HepG2 (cell line): ENCODE measurements at regions not wholly inside any gene's neighbourhood (a gene's known extent, or its start where the extent isn't known, plus 50 kb on each side); places are given as distances from the start of the nearest gene placed in this dataset.

Experiments
- GABPA ChIP-seq, 2 experiments: IDR thresholded peaks; 2 replicates each; pipeline ENCODE4 v1.6.1; 2011 to 2016; ENCODE audit warnings: low read depth in 2 of 2, low read length in 1 of 2, missing biosample characterization in 1 of 2, missing genetic modification characterization in 1 of 2
- MXI1 ChIP-seq: IDR thresholded peaks from 3 replicates; pipeline ENCODE4 v1.6.1; 2012; ENCODE audit warnings: low read depth, low read length, inconsistent platforms, borderline replicate concordance
- NR1H2 ChIP-seq: sonication (generic); formaldehyde crosslinking; IDR thresholded peaks from 2 replicates; pipeline ENCODE4 v1.8.1; 2022; ENCODE audit warnings: low read depth, missing genetic modification reagents, borderline replicate concordance
- POLR2AphosphoS2 ChIP-seq: IDR thresholded peaks from 2 replicates; pipeline ENCODE4 v1.6.1; 2011; ENCODE audit warnings: low read depth, low read length, improper control_type of control experiment
- RAD21 ChIP-seq: fragments of 450-650 bp; formaldehyde crosslinking; IDR thresholded peaks from 2 replicates; pipeline ENCODE4 v1.5.0; 2020; ENCODE audit warnings: mild to moderate bottlenecking
- SP1 ChIP-seq, 2 experiments: fragments of 450-650 bp in 1 of 2; sonication (generic) in 1 of 2; formaldehyde crosslinking in 1 of 2; IDR thresholded peaks; 2 replicates each; pipeline versions ENCODE4 v1.4.0 to v1.6.1; 2016 to 2020; ENCODE audit warnings: missing genetic modification reagents in 1 of 2
- SP2 ChIP-seq: sonication (generic); formaldehyde crosslinking; IDR thresholded peaks from 2 replicates; pipeline ENCODE4 v1.5.1; 2020; ENCODE audit warnings: mild to moderate bottlenecking, missing genetic modification reagents
- ZC3H13 ChIP-seq: sonication (generic); formaldehyde crosslinking; IDR thresholded peaks from 2 replicates; pipeline ENCODE4 v1.8.1; 2023; ENCODE audit warnings: mild to moderate bottlenecking, missing genetic modification reagents, moderate library complexity
- ZFX ChIP-seq: sonication (generic); formaldehyde crosslinking; IDR thresholded peaks from 2 replicates; pipeline ENCODE4 v1.4.0; 2020; ENCODE audit warnings: mild to moderate bottlenecking, low read depth, missing genetic modification reagents, moderate library complexity
- ZNF121 ChIP-seq: sonication (generic); formaldehyde crosslinking; IDR thresholded peaks from 2 replicates; pipeline ENCODE4 v1.5.0; 2020; ENCODE audit warnings: mild to moderate bottlenecking, missing genetic modification reagents
- ZNF510 ChIP-seq: sonication (generic); formaldehyde crosslinking; IDR thresholded peaks from 2 replicates; pipeline ENCODE4 v1.4.0; 2020; ENCODE audit warnings: low read depth, mild to moderate bottlenecking, missing genetic modification reagents
- TF ChIP-seq, protein P1 (sequence below): sonication (generic); formaldehyde crosslinking; IDR thresholded peaks from 2 replicates; pipeline ENCODE4 v1.4.0; 2020; ENCODE audit warnings: missing genetic modification reagents
- TF ChIP-seq, protein P2 (sequence below): sonication (generic); formaldehyde crosslinking; IDR thresholded peaks from 2 replicates; pipeline ENCODE4 v1.4.0; 2020; ENCODE audit warnings: missing genetic modification reagents
- TF ChIP-seq, protein P3 (sequence below): sonication (generic); formaldehyde crosslinking; IDR thresholded peaks from 2 replicates; pipeline ENCODE4 v1.8.1; 2022; ENCODE audit warnings: low read depth, mild to moderate bottlenecking, missing genetic modification reagents

DNA sequence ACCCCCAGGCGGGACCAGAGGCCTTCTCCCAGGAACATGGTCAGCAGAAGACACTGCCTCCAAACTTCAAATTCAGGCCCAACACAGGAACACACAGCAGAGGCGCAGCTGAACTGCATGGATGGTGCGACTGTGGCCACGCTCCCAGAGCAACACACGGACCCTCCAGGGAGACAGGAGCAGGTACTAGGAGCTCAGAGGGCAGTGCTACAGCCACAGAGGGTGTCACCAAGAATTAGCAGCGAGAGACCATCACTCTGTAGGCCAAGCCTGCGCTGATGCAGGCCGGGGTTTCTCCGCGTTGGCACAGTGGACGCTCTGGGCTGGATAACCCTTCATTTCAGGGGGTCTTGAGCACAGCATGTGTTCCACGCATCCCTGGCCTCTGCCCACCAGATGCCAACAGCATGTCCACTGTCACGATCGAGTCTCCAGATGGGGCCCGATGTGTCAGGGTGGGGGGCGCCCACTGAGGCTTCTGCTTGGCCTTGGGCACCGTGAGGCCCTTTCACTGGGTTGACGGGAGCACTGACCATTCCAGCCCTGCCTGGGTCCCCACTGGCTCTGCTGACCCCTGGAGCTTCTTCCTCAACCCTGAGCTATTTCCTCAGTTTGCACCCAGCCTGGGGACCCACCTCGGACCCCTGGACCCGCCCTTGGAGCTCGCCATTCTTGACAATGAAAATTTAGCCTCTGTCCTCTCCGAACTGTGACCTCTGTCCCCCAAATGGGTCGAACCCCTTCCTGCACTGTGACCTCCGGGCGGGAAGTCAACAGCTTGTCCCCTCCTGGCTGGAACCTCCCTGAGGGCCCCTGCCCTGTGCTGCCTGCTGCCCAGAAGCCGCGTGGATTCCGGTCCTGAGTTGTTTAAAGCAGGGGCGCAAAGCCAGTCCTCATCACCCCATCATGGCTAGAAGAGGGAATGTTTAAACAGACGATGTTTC, 239.4 kb downstream of the DLL1 start:
- TF ChIP-seq ZNF510 (CRISPR knock-in tag) (no peak), SP1 (IDR thresholded peaks at IDR 0.05) (no peak), SP1 (CRISPR knock-in tag; IDR thresholded peaks at IDR 0.05) (no peak), ZNF121 (CRISPR knock-in tag) (no peak), SP2 (no peak), MXI1 (no peak), ZFX (CRISPR knock-in tag) (no peak), ZC3H13 (CRISPR knock-in tag) (no peak), GABPA (IDR thresholded peaks at IDR 0.05; ENCODE audit: low read depth, low read length) (no peak), GABPA (CRISPR knock-in tag; IDR thresholded peaks at IDR 0.05; ENCODE audit: low read depth) (no peak), POLR2AphosphoS2 (no peak), RAD21 (CRISPR knock-in tag) (no peak), NR1H2 (CRISPR knock-in tag) (no peak)
- TF ChIP-seq, protein P1, sequence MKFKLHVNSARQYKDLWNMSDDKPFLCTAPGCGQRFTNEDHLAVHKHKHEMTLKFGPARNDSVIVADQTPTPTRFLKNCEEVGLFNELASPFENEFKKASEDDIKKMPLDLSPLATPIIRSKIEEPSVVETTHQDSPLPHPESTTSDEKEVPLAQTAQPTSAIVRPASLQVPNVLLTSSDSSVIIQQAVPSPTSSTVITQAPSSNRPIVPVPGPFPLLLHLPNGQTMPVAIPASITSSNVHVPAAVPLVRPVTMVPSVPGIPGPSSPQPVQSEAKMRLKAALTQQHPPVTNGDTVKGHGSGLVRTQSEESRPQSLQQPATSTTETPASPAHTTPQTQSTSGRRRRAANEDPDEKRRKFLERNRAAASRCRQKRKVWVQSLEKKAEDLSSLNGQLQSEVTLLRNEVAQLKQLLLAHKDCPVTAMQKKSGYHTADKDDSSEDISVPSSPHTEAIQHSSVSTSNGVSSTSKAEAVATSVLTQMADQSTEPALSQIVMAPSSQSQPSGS (CRISPR knock-in tag): no peak
- TF ChIP-seq, protein P2, sequence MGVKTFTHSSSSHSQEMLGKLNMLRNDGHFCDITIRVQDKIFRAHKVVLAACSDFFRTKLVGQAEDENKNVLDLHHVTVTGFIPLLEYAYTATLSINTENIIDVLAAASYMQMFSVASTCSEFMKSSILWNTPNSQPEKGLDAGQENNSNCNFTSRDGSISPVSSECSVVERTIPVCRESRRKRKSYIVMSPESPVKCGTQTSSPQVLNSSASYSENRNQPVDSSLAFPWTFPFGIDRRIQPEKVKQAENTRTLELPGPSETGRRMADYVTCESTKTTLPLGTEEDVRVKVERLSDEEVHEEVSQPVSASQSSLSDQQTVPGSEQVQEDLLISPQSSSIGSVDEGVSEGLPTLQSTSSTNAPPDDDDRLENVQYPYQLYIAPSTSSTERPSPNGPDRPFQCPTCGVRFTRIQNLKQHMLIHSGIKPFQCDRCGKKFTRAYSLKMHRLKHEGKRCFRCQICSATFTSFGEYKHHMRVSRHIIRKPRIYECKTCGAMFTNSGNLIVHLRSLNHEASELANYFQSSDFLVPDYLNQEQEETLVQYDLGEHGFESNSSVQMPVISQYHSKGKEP (CRISPR knock-in tag): no peak
- TF ChIP-seq, protein P3, sequence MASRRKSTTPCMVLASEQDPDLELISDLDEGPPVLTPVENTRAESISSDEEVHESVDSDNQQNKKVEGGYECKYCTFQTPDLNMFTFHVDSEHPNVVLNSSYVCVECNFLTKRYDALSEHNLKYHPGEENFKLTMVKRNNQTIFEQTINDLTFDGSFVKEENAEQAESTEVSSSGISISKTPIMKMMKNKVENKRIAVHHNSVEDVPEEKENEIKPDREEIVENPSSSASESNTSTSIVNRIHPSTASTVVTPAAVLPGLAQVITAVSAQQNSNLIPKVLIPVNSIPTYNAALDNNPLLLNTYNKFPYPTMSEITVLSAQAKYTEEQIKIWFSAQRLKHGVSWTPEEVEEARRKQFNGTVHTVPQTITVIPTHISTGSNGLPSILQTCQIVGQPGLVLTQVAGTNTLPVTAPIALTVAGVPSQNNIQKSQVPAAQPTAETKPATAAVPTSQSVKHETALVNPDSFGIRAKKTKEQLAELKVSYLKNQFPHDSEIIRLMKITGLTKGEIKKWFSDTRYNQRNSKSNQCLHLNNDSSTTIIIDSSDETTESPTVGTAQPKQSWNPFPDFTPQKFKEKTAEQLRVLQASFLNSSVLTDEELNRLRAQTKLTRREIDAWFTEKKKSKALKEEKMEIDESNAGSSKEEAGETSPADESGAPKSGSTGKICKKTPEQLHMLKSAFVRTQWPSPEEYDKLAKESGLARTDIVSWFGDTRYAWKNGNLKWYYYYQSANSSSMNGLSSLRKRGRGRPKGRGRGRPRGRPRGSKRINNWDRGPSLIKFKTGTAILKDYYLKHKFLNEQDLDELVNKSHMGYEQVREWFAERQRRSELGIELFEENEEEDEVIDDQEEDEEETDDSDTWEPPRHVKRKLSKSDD (CRISPR knock-in tag): no peak
